HG03097 (cell line): ENCODE measurements at regions not wholly inside any gene's neighbourhood (a gene's known extent, or its start where the extent isn't known, plus 50 kb on each side); places are given as distances from the start of the nearest gene placed in this dataset.
"Not testable (repeated sequence)": the region's sequence is repeated elsewhere in the genome, so short reads cannot be mapped to it uniquely, and the experiment has no call there.

ENCODE experiments used
- ATAC-seq: cut with Tn5 transposase; IDR thresholded peaks from one replicate; pipeline ENCODE4 v1.9.1; 2021; ENCODE audit not compliant: unreplicated experiment, low FRiP score

GRCh38 chr10:58070956-58071355, 196.7 kb downstream of the IPMK start:
- no peak for ATAC-seq

GRCh38 chr10:58068809-58069208, 198.9 kb downstream of the IPMK start:
- ATAC-seq, result no peak

- ATAC-seq, result no peak
Measured at GRCh38 chr10:58066979-58067378, 200.7 kb downstream of the IPMK start.

GRCh38 chr10:58066126-58066525, 201.6 kb downstream of the IPMK start:
- no peak for ATAC-seq

GRCh38 chr10:58065529-58065815, 202.2 kb downstream of the IPMK start:
- no peak for ATAC-seq

- ATAC-seq, result no peak
Measured at GRCh38 chr10:58064714-58065528, 202.8 kb downstream of the IPMK start.

- ATAC-seq, result no peak
Measured at GRCh38 chr10:58063861-58064480, 203.7 kb downstream of the IPMK start.

- not testable (repeated sequence) for ATAC-seq
Measured at GRCh38 chr10:58058683-58059082, 209.0 kb downstream of the IPMK start.

- ATAC-seq, result no peak
Measured at GRCh38 chr10:58054881-58055280, 212.8 kb downstream of the IPMK start.

- ATAC-seq, result no peak
Measured at GRCh38 chr10:58052772-58053171, 214.9 kb downstream of the IPMK start.

GRCh38 chr10:58050575-58050974, 217.1 kb downstream of the IPMK start:
- no peak for ATAC-seq

- ATAC-seq, result no peak
Measured at GRCh38 chr10:58048936-58049335, 218.8 kb downstream of the IPMK start.

GRCh38 chr10:58044072-58044471, 223.6 kb downstream of the IPMK start:
- no peak for ATAC-seq

- ATAC-seq, result no peak
Measured at GRCh38 chr10:58041901-58042300, 225.8 kb downstream of the IPMK start.

GRCh38 chr10:58030208-58030607, 237.5 kb downstream of the IPMK start:
- ATAC-seq, result no peak

GRCh38 chr10:58028597-58029366, 238.9 kb downstream of the IPMK start:
- ATAC-seq, result no peak

GRCh38 chr10:58027426-58027825, 240.3 kb downstream of the IPMK start:
- ATAC-seq, result no peak

- no peak for ATAC-seq
Measured at GRCh38 chr10:58026036-58026435, 241.7 kb downstream of the IPMK start.

- ATAC-seq, result peak; percentile 88
Measured at GRCh38 chr10:58023341-58024073, 244.2 kb downstream of the IPMK start.

GRCh38 chr10:58019863-58020537, 247.7 kb downstream of the IPMK start:
- ATAC-seq, result peak; percentile 55
